Brain microvascular endothelial cell (primary cell): ENCODE measurements at regions not wholly inside any gene's neighbourhood (a gene's known extent, or its start where the extent isn't known, plus 50 kb on each side); places are given as distances from the start of the nearest gene placed in this dataset.

ENCODE experiments used
- DNase-seq: peaks from one replicate; pipeline ENCODE4 v3.0.0-alpha.2; 2020
- H3K27ac ChIP-seq: fragments of 250-450 bp; sonication (Bioruptor Pico); 2 replicates; pipeline ENCODE4 v1.5.1; 2020; ENCODE audit warnings: mild to moderate bottlenecking, moderate library complexity
- H3K27me3 ChIP-seq: fragments of 250-450 bp; sonication (Bioruptor Pico); replicated peaks from 2 replicates; pipeline ENCODE4 v1.5.1; 2020; ENCODE audit warnings: mild to moderate bottlenecking
- H3K36me3 ChIP-seq: fragments of 250-450 bp; sonication (Bioruptor Pico); replicated peaks from 2 replicates; pipeline ENCODE4 v1.5.1; 2020; ENCODE audit warnings: mild to moderate bottlenecking
- H3K4me3 ChIP-seq: 2 replicates; pipeline ENCODE4 v1.5.1; 2011; ENCODE audit warnings: low read depth, mild to moderate bottlenecking, control low read depth, low read length, moderate library complexity
- CTCF ChIP-seq: IDR thresholded peaks from 2 replicates; pipeline ENCODE4 v1.5.1; 2011; ENCODE audit warnings: low read depth, mild to moderate bottlenecking, moderate library complexity, low read length, control low read depth, inconsistent platforms; ENCODE audit errors: missing control alignments
- in situ Hi-C: cut with HindIII; loops from 2 replicates; pipeline ENCODE4 v1.10.0; 2017; ENCODE audit warnings: low sequenced_read_pairs, low pct_ligation_motif_present

- no peak for DNase-seq
- Histone ChIP-seq H3K27me3 (no peaks in the 10 kb centered on the region), H3K27ac (no peak overlapping the region), H3K36me3 (no peaks in the 10 kb centered on the region), H3K4me3 (no peak overlapping the region)
- no peak for TF ChIP-seq CTCF
- in situ Hi-C loops: no loop called here
Observed at GRCh38 chr12:115140981-115141655, 457.1 kb upstream of the TBX3 start.

- TF ChIP-seq CTCF: no peak
- in situ Hi-C loops: no loop called here
- Histone ChIP-seq H3K27ac (no peak overlapping the region), H3K4me3 (no peak overlapping the region), H3K27me3 (no peaks in the 10 kb centered on the region), H3K36me3 (no peaks in the 10 kb centered on the region)
- no peak for DNase-seq
Observed at GRCh38 chr12:115137812-115138521, 454.0 kb upstream of the TBX3 start.

- Histone ChIP-seq H3K36me3 (no peaks in the 10 kb centered on the region), H3K4me3 (no peak overlapping the region), H3K27me3 (no peaks in the 10 kb centered on the region), H3K27ac (no peak overlapping the region)
- in situ Hi-C loops: no loop called here
- peak; percentile 25 for DNase-seq
- TF ChIP-seq CTCF: no peak
Observed at GRCh38 chr12:115135800-115136211, 451.8 kb upstream of the TBX3 start.

GRCh38 chr12:115134298-115134697 lies 450.3 kb upstream of the TBX3 start:
- in situ Hi-C loops: no loop called here
- no peak for TF ChIP-seq CTCF
- DNase-seq: no peak

GRCh38 chr12:115132905-115133304 lies 448.9 kb upstream of the TBX3 start:
- in situ Hi-C loops: no loop called here
- no peaks in the 10 kb centered on the region for H3K36me3 ChIP-seq
- H3K4me3 ChIP-seq: no peak overlapping the region
- H3K27me3 ChIP-seq: no peaks in the 10 kb centered on the region
- no peak for TF ChIP-seq CTCF
- DNase-seq: no peak
- no peak overlapping the region for H3K27ac ChIP-seq

More at GRCh38 chr12:115134298-115134697, 450.3 kb upstream of the TBX3 start:
- H3K27me3 ChIP-seq: no peaks in the 10 kb centered on the region
- no peak overlapping the region for H3K4me3 ChIP-seq
- H3K36me3 ChIP-seq: no peaks in the 10 kb centered on the region
- H3K27ac ChIP-seq: no peak overlapping the region

GRCh38 chr12:115132145-115132544 lies 448.2 kb upstream of the TBX3 start:
- in situ Hi-C loops: no loop called here
- no peak for DNase-seq
- Histone ChIP-seq H3K36me3 (no peaks in the 10 kb centered on the region), H3K4me3 (no peak overlapping the region), H3K27me3 (no peaks in the 10 kb centered on the region), H3K27ac (no peak overlapping the region)
- TF ChIP-seq CTCF: no peak
